HG02943 (cell line): ENCODE measurements at regions not wholly inside any gene's neighbourhood (a gene's known extent, or its start where the extent isn't known, plus 50 kb on each side); places are given as distances from the start of the nearest gene placed in this dataset.

Experiments used
- ATAC-seq: cut with Tn5 transposase; IDR thresholded peaks from one replicate; pipeline ENCODE4 v1.9.1; 2021; ENCODE audit warnings: mild to moderate bottlenecking, low read depth, moderate library complexity; ENCODE audit not compliant: unreplicated experiment

DNA sequence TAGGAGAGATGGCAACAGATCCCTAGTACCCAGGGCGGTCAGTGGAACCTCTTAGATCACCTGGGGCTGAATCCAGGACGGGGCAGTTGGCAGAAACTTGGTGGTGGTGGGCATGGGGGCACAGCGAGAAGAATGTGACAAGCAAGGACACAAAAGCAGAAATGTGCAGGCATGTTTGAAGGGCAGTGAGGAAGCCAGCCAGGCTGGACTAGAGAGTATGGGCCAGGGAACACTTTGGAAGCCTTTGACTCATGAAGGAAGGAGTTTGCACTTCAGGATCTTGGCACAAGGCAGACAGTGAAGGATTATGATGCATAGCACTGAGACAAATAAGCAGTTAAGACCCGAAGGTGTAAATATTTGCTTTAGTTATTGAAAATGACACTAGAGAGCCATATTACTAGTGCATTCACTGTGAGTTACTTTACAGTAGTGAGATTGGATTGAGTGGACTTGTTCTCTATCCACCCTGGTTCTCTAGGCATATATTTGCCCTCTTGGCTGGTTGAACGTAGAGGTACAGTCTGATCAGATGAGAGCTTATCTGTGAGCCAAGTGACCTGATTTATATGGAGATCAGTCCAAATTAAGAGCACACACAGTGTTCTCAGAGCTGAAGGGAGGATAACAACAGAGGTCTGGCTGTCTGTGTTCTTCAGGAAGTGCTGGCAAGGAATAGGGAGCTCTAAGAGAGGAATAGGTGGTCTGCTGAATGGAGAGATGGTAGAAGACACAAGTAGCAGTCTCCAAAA lies 210.4 kb downstream of the SNX19 start:
- no peak for ATAC-seq

DNA sequence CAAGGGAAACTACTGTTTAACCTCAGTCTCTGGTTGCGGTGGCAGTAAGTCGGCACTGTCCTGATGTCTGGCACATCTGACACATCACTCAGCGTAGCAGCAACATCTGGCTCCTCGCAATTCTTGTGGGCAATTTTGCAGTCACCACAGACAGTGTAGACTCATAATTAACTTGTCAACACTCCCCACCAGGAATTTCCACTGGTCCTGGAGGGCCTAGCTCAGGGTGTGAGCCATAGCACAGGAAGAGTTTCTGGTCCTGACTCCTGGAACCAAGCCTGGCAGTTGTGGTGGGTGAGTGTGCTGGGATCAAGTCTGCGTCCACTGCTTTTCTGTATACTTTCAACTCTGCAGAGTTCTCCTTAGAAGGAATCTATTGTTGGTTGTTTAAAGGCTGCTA lies 209.7 kb downstream of the SNX19 start:
- no peak for ATAC-seq

DNA sequence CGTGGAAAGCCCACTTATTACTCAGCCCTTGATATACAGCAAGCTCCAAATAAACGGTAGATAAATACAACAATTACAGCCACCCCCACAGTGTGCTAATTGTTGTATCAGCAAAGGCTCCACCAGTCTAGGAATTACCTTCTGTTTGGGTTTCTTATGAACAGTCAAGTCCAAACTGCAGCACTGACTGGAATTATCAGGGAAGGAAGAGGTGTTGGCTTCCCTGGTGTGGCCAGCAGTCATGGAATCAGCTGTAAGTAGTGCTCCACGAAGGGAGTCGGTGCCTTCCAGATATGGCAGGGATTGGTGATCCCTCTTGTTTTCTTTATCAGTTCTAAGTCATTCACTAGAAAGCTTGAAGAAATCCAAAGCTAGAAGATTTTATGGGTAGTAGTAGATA lies 209.1 kb downstream of the SNX19 start:
- ATAC-seq = no peak

DNA sequence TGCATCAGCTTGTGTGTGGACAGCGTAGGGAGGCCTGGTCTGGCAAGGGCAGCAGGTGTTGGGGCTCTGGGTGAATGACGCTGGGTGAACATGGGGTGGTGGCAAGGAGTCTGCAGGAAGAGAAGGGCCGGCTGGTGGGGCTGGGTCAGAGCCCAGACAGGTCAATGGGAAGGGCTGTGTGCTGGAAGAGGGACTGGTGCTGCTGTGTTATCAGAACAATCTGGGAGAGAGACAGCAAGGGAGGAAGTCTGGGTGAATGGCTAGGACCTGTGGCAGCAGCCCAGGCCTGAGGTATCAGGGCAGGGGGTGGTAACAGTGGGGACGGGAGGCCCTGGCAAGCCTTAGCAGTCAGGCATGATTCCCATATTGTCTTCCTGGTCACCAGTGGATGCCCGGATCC lies 206.7 kb downstream of the SNX19 start:
- no peak for ATAC-seq

DNA sequence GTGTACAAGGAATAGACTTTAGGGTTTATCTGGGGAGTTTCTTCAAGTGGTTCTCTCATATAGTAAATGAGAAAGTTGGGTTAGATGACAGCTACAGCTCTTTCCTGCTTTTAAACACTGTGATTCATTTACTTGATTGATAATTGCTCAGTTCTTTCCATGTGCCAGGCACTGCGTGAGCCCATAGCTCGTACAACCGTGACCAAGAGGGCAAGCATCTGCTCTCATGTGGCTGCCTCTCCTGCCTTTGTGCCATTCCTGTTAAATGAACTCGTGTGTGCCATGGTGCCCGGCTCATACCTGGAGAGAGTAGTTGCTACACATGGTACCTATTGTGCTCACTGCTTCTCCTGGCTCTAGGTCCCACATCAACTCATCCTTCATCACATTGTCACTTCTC lies 206.3 kb downstream of the SNX19 start:
- no peak for ATAC-seq

DNA sequence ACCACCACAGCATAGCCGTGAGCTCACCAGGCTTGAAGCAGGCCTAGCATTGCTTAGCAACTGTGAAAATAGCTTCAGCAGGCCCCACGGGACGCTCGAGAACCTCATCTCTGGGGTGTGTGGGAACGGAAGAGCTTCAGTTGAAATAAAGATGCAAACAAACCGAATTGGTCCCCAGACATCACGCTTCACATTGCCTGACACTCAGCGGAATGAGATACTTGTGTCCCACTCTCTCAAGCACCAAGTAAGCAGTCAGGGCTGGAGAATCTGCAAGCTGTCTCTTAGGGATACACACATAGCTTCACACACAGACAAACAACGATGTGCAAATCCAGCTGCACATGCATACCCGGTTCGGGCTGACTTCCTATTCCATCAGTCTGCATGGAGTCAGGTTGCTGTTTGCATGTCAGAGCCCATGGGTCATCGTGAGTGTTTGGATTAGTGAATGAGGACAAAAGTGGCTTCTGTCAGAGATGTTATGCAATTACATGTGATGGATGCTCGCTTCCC lies 205.7 kb downstream of the SNX19 start:
- no peak for ATAC-seq

DNA sequence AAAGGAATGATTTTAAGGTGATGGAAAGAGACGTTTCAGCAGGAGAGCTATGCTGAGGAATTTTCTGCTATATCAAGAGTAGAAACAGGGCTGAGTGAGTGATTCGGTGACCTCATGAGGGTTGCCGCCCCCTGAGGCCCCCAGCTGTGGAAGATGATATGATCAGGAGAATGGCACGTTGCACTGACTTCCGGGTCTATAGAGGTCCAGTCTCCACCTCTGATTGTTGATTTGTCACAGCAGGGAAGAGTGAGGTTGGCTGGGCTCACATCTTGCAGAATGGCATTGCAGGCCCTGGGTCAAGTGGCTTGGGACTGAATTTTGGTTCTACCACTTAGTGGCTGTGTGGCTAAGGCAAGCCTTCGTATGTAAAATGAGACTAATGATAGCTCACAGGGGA lies 205.1 kb downstream of the SNX19 start:
- ATAC-seq = no peak

DNA sequence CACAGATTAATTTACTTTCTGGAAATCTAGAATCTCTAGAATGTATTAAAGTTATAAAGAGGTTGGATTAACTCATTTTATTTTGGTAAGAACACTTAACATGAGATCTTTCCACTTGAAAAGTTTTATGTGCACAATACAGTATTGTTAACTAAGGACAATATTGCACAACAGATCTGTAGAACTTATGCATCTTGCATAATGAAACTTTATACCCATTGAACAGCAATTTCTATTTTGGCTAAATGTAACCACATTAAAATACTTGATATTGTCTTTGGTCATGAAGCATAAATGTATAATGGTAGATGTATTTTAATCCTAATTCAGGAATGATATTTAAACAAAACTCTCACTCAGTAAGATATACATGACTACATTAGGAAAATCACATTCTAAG lies 203.8 kb downstream of the SNX19 start:
- ATAC-seq = no peak

DNA sequence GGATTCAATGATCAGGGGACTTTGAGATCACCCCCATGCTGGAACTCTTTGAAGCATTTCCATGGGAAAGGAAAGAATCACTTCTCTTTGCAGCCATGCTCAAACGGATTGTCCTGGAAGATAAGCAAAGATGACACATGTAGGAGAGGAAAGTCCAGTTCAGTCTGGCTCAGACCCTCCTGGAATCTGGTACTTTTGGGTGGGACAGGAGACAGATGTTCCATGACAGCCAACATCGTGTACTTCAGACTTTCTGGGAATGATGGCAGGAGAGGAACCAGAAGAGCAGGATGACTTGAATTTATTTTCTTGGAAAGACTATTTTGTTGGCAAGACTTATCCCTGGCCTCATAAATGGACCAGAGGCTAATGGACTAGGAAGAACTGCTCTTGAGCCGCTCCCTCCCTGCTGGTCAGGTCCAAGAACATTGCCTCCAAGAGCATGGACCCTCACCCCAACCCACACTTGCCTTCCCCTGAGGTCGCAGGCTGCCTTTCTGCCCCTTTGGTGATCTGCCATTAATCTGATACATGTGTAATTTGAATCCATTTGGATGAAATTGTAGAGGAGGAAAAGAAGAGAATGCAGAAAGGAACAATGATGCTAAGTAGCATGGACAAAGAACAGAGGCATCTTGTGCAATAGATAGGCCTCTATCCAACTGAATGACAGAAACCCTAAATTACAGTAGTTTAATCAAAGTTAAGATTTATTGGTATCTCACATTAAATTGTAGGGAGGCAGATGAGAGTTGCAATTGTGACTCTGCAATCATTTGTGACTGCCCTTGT lies 201.0 kb downstream of the SNX19 start:
- ATAC-seq = no peak

DNA sequence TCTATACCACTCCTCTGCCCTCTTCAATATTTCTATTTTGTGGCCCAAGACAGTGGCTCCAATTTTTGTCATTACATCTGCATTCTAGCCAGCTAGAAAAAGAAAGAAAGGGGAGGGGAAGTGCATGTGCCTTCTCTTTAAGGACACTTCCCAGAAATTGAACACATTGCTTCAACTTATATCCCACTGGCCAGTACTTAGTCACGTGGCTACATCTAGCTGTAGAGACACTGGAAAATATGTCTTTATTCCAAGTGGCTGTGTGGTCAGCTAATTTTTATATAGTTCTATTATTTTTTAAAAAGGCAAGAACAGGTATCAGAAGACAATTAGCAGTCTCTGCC lies 200.4 kb downstream of the SNX19 start:
- ATAC-seq = no peak

DNA sequence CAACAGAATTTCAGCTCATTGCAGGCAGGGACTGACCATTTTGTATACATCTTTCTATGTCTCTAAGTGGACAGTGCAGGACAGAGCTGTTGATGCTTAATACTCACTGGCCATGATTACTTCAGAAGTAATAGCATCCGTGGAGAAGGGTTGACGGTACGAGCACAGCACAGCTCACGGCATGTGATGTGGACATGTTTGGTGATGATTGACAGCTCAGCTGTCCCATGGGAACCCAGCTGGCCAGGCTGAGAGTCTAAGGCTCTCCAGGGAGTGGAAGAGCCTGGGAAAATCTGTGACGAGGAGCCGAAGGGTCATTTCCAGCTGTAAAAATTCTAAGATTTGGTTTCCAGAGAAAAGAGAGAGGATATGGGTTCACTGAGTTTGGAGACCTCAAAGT lies 198.2 kb downstream of the SNX19 start:
- ATAC-seq = no peak

DNA sequence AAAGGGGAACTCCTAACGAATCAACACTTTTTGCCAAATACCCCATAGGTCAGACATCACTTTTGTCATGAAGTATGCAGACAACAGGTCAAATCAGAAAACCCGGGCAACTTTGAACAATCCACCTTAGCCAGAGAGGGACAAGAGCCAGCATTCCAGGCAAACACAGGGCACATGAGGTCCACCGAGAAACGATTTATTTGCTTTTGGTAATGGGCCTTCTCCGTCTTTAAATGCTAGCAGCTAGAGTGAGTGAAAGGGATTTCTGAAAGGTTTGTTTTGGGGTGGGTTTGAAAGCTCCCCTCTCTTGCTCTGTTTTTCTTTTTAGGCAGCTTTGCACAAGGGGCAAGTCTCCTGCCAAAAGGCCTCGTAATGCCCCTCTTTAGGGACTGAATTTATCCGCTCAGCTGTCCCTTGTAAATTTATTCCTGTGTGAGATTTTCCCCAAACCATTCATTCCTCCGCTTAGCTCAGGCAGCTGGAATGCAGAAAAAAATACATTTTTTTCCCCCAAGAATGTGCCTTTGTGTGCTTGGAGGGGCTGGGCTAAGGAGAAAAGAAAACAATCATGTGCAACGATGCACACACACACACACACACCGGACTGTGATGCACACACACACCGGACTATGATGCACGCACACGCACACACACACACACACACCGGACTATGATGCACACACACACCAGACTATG lies 196.9 kb downstream of the SNX19 start:
- ATAC-seq = no peak

DNA sequence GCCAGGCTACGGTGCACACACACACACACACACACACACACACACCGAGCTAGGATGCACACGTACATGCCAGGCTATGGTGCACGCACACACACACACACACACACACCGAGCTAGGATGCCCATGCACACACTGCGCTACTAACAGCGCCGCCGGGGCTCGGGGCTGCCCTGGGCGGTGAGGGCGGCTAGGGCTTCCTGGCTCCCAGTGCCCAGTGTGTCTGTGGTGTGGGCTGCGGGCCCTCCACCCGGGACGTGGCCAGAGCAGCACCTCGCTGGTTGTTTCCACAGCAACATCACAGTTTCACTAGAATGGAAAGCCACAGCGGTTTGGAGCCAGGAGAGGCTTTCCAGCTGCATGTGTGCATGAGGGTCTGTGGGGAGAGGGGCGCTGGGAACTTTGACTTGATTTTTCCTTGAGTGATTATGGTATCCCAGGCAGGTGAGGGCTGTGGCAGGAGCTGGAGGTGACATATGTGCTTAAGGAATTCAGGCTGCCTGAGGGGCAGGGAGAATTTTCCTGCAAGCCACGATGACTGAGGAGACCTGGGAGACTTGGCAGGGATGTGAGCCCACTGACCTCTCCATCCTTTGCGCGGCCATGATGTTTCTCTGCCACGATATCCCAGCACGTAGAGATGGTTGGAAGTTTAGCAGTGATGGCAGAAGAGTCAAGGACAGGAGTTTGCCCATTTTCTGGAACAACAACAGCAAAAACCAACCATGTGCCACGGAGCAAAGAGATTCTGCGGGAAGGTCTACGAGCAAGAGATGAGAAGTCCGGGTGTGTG lies 195.9 kb downstream of the SNX19 start:
- no peak for ATAC-seq

DNA sequence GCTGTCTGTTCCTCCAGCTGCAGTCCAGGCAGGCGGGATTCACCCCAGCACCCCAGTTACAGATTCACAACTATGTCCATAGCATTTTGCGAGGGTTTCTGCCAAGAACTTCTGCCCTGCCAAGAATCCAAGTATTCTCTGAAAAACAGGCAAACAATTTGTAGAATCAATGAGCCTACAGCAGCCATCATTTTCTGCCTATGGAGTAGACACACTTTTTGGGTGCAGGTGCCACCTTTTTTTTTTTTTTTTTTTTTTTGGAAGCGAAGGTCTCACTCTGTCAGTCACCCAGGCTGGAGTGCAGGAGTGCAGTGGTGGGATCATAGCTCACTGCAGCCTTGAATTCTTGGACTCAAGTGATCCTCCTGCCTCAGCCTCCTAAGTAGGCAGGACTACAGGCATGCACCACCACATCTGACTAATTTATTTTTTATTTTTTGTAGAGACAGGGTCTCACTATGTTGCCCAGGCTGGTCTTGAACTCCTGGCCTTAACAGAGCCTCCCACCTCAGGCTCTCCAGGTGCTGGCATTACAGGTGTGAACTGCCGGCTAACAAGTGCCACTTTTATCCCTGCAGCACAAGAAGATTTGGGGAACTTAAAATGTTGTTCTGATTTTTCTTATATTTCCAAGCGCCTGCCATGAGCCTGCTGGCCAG lies 195.1 kb downstream of the SNX19 start:
- no peak for ATAC-seq

DNA sequence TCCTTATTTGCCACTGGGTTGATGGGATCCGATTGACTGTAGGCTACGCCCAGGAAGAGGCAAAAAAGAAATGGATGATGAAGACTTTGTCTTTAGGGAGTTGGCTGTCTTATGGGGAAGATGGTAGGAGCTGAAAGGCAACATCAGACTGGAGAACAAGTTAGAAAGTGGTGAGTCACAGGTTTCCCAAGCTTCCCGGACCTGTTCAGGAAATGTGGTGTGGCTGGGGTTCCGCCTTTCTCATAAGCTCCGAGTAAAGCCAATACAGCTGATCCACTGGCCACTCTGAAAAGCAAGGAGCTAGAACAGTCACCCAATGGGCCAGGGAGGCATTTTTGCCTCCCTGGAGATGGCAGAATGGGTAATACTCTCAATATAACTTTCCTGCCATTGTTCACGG lies 194.5 kb downstream of the SNX19 start:
- ATAC-seq = no peak

DNA sequence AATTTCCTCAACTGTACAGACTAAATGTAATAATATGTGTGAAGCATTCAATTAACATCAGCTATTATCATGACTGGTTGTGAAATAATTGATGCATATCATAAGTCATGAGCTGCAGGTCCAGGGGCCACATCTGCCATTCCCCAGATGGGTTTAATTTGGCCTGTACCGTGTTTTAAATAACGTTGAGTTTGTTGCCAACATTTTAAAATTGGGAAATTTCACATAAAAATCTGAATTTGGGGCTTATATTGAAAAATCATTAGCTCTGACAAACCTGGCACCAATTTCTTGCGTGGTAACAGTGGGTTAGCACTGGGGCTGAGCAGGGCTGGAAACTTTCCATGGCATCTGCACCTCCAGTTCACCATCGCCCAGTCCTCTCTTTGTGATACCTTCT lies 193.9 kb downstream of the SNX19 start:
- ATAC-seq = no peak

DNA sequence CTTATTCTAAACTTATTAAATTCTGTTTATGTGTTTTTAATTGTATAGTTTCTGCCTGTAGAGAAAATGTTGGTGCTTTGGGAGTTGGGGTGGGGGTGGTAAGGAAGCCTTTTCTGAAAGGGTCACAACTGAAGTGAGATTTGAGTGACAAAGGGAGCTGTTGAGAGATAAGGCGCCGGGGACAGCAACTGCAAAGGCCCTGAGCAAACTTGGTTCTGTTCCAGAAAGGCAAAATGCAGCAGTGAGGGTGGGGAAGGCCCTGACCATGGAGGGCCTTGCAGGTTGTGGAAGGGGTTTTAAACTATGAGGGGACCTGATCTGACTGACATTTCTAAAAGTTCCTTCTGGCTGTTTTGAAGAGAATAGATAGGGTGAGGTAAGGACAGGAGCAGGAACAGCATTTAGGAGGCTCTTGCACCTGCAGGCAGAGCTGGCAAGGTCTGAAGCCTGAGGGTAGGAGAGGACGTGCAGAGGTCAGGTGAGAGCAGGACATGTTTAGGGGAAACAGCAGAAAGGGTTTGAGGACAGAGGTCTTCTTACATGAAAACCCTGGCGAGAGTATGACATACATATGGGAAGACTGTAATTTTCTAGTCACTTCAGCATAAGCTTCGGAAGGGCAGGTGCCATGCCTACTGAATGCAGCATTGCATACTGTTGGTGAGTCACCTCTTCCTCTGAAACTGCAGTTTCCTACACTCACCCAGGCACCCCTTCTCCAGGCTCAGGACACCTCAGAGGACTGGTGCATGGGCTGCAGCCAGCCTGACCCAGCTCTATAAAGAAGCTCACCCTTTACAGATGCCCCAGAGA lies 190.7 kb downstream of the SNX19 start:
- ATAC-seq = no peak

DNA sequence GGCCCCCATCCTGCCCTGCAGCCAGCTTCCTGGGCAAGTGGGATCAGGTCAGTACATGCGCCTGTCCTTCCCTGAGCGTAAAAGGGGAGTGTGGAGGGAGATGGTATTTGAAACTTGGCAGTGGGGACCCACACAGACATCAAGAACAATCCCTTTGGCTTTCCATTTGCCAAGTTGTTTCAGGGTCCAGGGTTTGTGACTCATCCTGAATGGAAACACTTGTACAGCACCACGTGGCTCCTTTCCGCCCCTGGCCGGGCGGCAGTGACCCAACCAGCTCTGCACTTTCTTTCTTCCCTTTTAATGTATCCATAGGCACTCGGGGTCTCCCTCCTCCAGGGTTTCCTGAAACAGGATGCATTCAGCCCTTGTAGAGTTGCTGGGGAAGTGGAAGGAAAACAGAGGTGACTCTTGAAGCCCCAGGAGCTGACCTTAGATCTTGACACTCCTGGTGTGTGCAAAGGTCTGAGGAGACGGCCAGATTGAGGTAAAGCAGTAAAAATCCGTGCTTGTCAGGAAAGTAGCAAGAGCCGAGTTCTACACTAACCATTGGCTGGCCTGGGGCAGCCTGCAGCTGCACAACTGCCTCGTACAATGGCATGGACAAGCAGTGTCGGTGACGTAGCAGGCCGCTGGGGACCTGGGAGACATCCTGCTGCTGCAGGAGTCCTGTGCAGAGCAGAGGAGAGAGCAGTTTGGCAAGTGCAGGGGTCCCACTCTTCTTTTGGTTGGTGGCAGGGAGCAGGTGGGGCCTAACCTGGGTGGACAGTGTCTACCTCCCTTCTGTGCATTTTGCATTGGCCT lies 189.8 kb downstream of the SNX19 start:
- ATAC-seq = no peak
